Endothelial cell of umbilical vein (primary cell): ENCODE measurements at regions not wholly inside any gene's neighbourhood (a gene's known extent, or its start where the extent isn't known, plus 50 kb on each side); places are given as distances from the start of the nearest gene placed in this dataset.

Source experiments
- BruUV-seq: library from RNA; stranded (reverse); fragments of 400-500 nt; replicated peaks from 2 replicates; lab custom pipeline; 2021; lab: Mats Ljungman, UMichigan
- CTCF ChIA-PET: fragments of 300-600, 350-600 bp; sonication (Branson Sonifier 250); formaldehyde crosslinking; loops from one replicate; lab custom pipeline; 2021; ENCODE audit warnings: antibody characterized with exemption, inconsistent platforms; lab: Charles Lee
- POLR2A ChIA-PET: fragments of 300-600, 350-600 bp; sonication (Branson Sonifier 250); formaldehyde crosslinking; loops from one replicate; lab custom pipeline; 2021; ENCODE audit warnings: antibody characterized with exemption, inconsistent platforms; lab: Charles Lee
- DNase-seq: peaks from one replicate; pipeline ENCODE4 v3.0.0-alpha.2; 2011; ENCODE audit warnings: low read depth, low spot score
- FAIRE-seq: peaks from 2 replicates; lab custom pipeline; 2011; peaks lifted over from hg19 to GRCh38; lab: Jason Lieb, UNC
- H2AFZ ChIP-seq: 2 replicates; pipeline ENCODE4 v1.6.0; 2012; ENCODE audit warnings: low read depth, low read length, control low read depth, inconsistent platforms
- H3K27ac ChIP-seq: 2 replicates; pipeline ENCODE4 v1.5.1; 2011; ENCODE audit warnings: low read depth, mild to moderate bottlenecking, control low read depth, low read length, moderate library complexity; ENCODE audit not compliant: insufficient read depth
- H3K27me3 ChIP-seq, 2 experiments: 2 replicates each; pipeline versions ENCODE4 v1.6.0 to v1.6.1; 2011; ENCODE audit warnings: low read length in 2 of 2, mixed read lengths in 1 of 2; ENCODE audit not compliant: control insufficient read depth in 2 of 2, insufficient read depth in 2 of 2
- H3K36me3 ChIP-seq, 2 experiments: 2 replicates in 1 of 2; 3 replicates in 1 of 2; pipeline ENCODE4 v1.5.1; 2011; ENCODE audit warnings: low read length in 2 of 2, mild to moderate bottlenecking in 1 of 2, moderate library complexity in 1 of 2; ENCODE audit not compliant: control insufficient read depth in 2 of 2, insufficient read depth in 2 of 2; ENCODE audit errors: extremely low read depth in 1 of 2
- H3K4me1 ChIP-seq: 3 replicates; pipeline ENCODE4 v1.5.1; 2011; ENCODE audit warnings: mild to moderate bottlenecking, low read length; ENCODE audit not compliant: control insufficient read depth, insufficient read depth; ENCODE audit errors: extremely low read depth
- H3K4me2 ChIP-seq: 2 replicates; pipeline ENCODE4 v1.6.1; 2011; ENCODE audit warnings: low read length, control low read depth, mixed read lengths; ENCODE audit not compliant: insufficient read depth
- H3K4me3 ChIP-seq, 3 experiments: fragments of 200-600 bp in 1 of 3; sonication (generic), shearing (Covaris generic) in 1 of 3; replicated peaks in 1 of 3; 2 replicates each; pipeline ENCODE4 v1.5.1; 2011 to 2016; ENCODE audit warnings: control low read depth in 3 of 3, low read length in 3 of 3, mild to moderate bottlenecking in 2 of 3, inconsistent platforms in 1 of 3, low read depth in 1 of 3, moderate library complexity in 1 of 3; ENCODE audit not compliant: insufficient read depth in 1 of 3
- H3K79me2 ChIP-seq: 2 replicates; pipeline ENCODE4 v1.6.0; 2012; ENCODE audit warnings: low read length, inconsistent platforms; ENCODE audit not compliant: control insufficient read depth, insufficient read depth
- H3K9ac ChIP-seq: replicated peaks from 2 replicates; pipeline ENCODE3; 2011; ENCODE audit warnings: low read length, control low read depth; ENCODE audit not compliant: insufficient read depth; ENCODE audit errors: extremely low read depth
- H3K9me1 ChIP-seq: replicated peaks from 3 replicates; pipeline ENCODE4 v1.6.0; 2011; ENCODE audit warnings: mild to moderate bottlenecking, low read length; ENCODE audit not compliant: control insufficient read depth, insufficient read depth; ENCODE audit errors: extremely low read depth
- H3K9me3 ChIP-seq: replicated peaks from 2 replicates; pipeline ENCODE4 v1.5.1; 2012; ENCODE audit warnings: low read length, inconsistent platforms; ENCODE audit not compliant: control insufficient read depth, insufficient read depth
- H4K20me1 ChIP-seq: replicated peaks from 2 replicates; pipeline ENCODE3; 2011; ENCODE audit warnings: mild to moderate bottlenecking, low read length; ENCODE audit not compliant: control insufficient read depth, insufficient read depth; ENCODE audit errors: extremely low read depth
- EZH2 ChIP-seq: IDR thresholded peaks from 2 replicates; pipeline ENCODE4 v1.6.1; 2012; ENCODE audit warnings: borderline replicate concordance, low read depth, mild to moderate bottlenecking, moderate library complexity, low read length, inconsistent platforms; ENCODE audit not compliant: severe bottlenecking
- FOS ChIP-seq: IDR thresholded peaks from 2 replicates; pipeline ENCODE4 v1.6.1; 2011; ENCODE audit warnings: mild to moderate bottlenecking, low read length, moderate library complexity, borderline replicate concordance; ENCODE audit not compliant: insufficient read depth
- GATA2 ChIP-seq: IDR thresholded peaks from 2 replicates; pipeline ENCODE4 v1.7.0; 2011; ENCODE audit warnings: low read depth, mild to moderate bottlenecking, moderate library complexity, mixed read lengths, low read length; ENCODE audit not compliant: insufficient read length, insufficient read depth
- JUN ChIP-seq: IDR thresholded peaks from 2 replicates; pipeline ENCODE4 v1.6.1; 2011; ENCODE audit warnings: borderline replicate concordance, low read depth; ENCODE audit not compliant: insufficient read length, insufficient read depth
- MYC ChIP-seq: IDR thresholded peaks from one replicate; pipeline ENCODE4 v1.6.1; 2011; ENCODE audit warnings: mild to moderate bottlenecking, low read depth, low read length
- POLR2A ChIP-seq: IDR thresholded peaks from 2 replicates; pipeline ENCODE4 v1.6.1; 2012; ENCODE audit warnings: low read depth, mild to moderate bottlenecking, control low read depth, low read length
- POLR2AphosphoS5 ChIP-seq: IDR thresholded peaks from 2 replicates; pipeline ENCODE4 v1.6.1; 2012; ENCODE audit warnings: low read depth, mild to moderate bottlenecking, control low read depth, low read length, moderate library complexity; ENCODE audit not compliant: insufficient read depth
- dilution Hi-C: fragments of 300-500 bp; cut with MboI; formaldehyde crosslinking; loops from one replicate; pipeline ENCODE4 v1.15.0; 2019; ENCODE audit warnings: low sequenced_read_pairs; ENCODE audit not compliant: extremely low pct_ligation_motif_present
- intact Hi-C: fragments of 100-400 bp; cut with micrococcal nuclease; formaldehyde crosslinking; loops from one replicate; pipeline ENCODE4 v1.10.0; 2022
- TF ChIP-seq, protein P1 (sequence below): IDR thresholded peaks from 2 replicates; pipeline ENCODE4 v1.6.1; 2011; ENCODE audit not compliant: insufficient read depth, insufficient read length
- TF ChIP-seq, protein P2 (sequence below), 2 donors: IDR thresholded peaks; 1 replicate in 1 of 2; 2 replicates in 1 of 2; pipeline ENCODE4 v1.5.1; 2011; ENCODE audit warnings: low read length in 2 of 2, mild to moderate bottlenecking in 2 of 2, moderate library complexity in 2 of 2, control low read depth in 1 of 2, inconsistent platforms in 1 of 2, low read depth in 1 of 2; ENCODE audit not compliant: insufficient read depth in 1 of 2; ENCODE audit errors: extremely low read depth in 1 of 2

DNA sequence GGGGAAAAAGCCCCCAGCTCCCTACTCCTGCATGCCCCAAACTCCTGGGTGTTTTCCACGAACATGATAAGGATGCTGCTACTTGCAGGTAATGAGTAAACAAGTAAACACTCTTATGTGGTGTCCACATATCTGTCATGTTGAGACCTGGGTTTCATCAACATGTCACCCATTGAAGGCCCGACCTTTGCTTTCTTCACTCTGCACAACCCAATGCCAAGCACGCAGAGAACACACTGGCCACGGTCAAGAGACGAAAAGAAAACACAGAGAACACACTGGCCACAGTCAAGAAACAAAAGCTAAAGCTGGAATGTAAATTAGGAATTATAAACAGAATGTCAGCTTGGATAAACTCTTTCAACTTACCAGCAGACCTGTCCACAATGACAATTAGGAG lies 143.1 kb downstream of the TTC32 start:
- Histone ChIP-seq H3K79me2 (no peaks in the 10 kb centered on the region), H4K20me1 (no peaks in the 10 kb centered on the region), H3K9me3 (no peaks in the 10 kb centered on the region), H3K27ac (no peak overlapping the region), H3K27me3 (no peaks in the 10 kb centered on the region), H3K36me3 (no peaks in the 10 kb centered on the region), H3K4me1 (no peaks in the 10 kb centered on the region), H2AFZ (no peak overlapping the region), H3K9ac (no peak overlapping the region), H3K9me1 (no peaks in the 10 kb centered on the region), H3K4me3 (no peak overlapping the region), H3K4me2 (no peak overlapping the region)
- ChIA-PET CTCF (interaction anchor here (1.2 kb wide), 1 partner anchor 34 kb away, joined by 3 read pairs; no protein-coding TSS in a partner anchor), POLR2A (no interaction called here)
- no TSS peak for BruUV-seq
- FAIRE-seq (no peak), DNase-seq (no peak)
- TF ChIP-seq JUN (no peak), GATA2 (no peak), POLR2AphosphoS5 (no peak), FOS (no peak), MYC (no peak), EZH2 (no peak), POLR2A (no peak)
- TF ChIP-seq, protein P1, sequence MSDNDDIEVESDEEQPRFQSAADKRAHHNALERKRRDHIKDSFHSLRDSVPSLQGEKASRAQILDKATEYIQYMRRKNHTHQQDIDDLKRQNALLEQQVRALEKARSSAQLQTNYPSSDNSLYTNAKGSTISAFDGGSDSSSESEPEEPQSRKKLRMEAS = no peak
- TF ChIP-seq, protein P2, sequence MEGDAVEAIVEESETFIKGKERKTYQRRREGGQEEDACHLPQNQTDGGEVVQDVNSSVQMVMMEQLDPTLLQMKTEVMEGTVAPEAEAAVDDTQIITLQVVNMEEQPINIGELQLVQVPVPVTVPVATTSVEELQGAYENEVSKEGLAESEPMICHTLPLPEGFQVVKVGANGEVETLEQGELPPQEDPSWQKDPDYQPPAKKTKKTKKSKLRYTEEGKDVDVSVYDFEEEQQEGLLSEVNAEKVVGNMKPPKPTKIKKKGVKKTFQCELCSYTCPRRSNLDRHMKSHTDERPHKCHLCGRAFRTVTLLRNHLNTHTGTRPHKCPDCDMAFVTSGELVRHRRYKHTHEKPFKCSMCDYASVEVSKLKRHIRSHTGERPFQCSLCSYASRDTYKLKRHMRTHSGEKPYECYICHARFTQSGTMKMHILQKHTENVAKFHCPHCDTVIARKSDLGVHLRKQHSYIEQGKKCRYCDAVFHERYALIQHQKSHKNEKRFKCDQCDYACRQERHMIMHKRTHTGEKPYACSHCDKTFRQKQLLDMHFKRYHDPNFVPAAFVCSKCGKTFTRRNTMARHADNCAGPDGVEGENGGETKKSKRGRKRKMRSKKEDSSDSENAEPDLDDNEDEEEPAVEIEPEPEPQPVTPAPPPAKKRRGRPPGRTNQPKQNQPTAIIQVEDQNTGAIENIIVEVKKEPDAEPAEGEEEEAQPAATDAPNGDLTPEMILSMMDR (IDR thresholded peaks at IDR 0.05; ENCODE audit: extremely low read depth in 1 of 2, insufficient read depth in 1 of 2, low read depth in 1 of 2, low read length in 2 of 2) = no peak
- intact Hi-C loops = no loop called here
- dilution Hi-C loops = no loop called here
